ENCODE measurements at regions not wholly inside any gene's neighbourhood (a gene's known extent, or its start where the extent isn't known, plus 50 kb on each side); places are given as distances from the start of the nearest gene placed in this dataset.
"Not testable (repeated sequence)": the region's sequence is repeated elsewhere in the genome, so short reads cannot be mapped to it uniquely, and the experiment has no call there.

DNA sequence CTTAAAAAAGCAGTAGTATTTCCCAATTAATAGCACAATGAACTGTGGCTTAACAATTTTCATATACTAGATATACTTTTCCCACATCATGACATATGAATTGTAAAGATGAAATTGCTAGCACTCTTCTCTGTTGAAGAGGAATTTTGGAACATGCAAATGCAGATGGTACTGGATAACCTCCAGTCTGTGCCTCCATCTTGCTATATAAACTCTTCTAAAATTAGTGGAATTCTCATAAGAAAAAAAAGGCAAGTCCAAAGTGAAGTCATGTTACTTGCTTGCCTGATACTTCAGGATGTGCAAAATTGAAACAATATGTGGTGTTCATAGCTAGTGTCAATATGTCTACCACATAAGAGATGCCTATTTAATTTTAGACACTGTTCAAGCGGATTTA lies 570.2 kb upstream of the POM121L12 start:
- no peak for DNase-seq

DNA sequence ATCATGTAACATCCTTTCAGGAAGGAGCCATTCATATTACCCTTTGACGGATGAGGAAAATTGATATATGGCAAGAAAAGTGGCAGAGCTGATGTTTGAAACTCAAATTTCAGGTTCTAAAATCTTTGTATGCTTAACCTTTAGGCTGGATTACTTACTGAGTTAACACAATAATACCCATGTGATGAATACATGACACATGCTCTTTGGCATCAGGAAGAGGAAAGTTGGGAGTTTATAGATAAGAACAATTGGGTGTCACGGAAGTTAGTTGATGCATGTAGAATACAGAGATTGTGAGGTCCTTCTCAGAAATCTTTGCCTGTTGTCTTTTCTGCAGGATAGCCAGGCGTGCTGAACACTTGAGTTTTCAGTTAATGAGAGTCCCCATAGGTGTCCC lies 572.1 kb upstream of the POM121L12 start:
- no peak for DNase-seq

DNA sequence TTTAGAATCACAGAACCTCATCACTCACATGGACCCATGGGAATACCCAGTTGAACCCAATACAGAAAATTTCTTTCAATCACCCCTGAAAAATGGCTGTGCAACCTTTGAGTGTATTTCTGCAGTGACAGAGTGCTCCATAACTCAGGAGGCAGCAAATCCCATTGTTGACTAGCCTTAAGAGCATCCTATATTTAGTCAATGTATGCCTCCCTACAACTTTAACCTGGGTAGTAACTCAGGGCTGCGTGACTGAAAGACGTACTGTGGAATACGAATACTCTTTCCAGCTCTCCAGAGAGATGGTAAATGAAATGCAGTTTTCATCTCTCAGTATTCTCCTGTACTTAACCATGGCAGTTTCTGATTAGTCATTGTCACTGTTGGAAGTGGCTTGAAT lies 573.0 kb upstream of the POM121L12 start:
- DNase-seq: no peak

DNA sequence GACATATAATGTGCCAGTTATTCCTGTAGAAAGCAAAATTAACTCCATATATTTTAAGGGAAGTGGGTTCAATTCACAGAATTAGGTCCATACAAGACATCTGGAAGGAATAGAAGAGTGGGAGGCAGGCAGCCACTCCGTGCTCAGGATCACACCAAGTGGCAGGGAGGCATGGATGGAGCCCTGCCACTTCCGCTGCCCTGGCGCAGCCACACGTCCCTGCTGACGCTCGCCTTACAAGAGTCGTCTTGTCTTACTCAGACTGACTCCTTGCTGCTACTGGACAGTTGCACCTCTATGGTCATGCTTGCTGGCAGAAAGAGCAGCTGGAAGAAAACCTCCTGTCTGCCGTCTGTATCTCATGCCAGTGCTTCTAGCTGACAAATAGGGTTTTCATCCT lies 579.9 kb upstream of the POM121L12 start:
- no peak for DNase-seq

DNA sequence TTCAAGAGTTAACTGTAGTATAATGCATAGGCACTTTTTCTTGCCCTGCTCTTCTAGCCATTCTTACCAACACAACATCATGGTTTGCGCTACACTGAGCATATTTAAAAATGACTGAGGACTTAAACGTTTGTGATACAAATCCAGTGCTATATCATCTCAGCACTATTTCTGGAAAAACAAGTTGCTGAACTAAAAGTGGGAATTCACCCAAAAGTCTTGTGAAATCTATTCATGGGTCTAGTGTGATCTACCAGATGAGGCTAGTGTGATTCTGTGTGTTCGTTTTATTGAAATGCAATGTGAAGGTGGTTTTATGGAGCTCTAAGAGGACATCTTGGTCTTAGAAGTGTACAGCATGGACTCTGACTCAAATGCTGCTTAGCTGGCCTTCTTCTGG lies 584.6 kb upstream of the POM121L12 start:
- no peak for DNase-seq

DNA sequence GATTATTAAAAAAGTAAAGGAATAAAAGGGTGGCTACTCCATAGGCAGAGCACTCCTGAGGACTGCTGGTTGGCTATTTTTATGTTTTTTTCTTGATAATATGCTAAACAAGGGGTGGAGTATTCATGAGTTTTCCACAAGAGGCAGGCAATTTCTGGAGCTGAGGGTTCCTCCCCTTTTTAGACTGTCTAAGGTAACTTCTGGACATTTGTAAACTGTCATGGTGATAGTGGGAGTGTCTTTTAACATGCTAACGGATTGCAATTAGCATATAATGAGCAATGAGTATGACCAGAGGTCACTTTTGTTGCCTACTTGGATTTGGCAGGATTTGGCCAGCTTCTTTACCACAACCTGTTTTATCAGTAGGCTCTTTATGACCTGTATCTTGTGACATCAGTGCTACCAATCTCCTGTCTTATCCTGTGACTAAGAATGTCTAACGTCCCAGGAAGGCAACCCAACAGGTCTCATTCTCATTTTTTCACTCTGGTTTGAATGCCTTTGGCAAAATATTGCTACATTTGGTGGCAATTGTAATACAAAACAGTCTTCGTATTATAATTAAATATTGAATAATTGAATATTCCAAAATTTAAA lies 587.8 kb upstream of the POM121L12 start:
- no peak for DNase-seq

DNA sequence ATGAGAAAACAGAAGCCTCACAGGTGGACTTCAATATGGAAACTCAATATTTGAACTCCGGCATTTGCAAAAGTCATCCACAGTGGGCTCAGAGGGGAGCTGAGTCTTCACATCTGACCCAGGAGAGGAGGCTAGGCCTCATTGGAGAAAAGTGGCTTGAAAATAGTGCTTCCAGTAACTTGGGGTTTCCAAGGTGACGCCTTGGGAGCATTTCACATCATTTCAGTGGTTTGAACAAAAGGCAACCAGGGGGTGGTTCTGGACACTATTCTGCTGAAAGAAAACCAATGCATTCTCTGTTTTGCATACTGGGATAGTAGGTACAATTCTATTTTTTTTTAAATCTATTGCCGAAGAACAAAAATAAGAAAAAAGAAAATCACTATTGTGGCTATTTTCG lies 599.2 kb upstream of the POM121L12 start:
- no peak for DNase-seq

DNA sequence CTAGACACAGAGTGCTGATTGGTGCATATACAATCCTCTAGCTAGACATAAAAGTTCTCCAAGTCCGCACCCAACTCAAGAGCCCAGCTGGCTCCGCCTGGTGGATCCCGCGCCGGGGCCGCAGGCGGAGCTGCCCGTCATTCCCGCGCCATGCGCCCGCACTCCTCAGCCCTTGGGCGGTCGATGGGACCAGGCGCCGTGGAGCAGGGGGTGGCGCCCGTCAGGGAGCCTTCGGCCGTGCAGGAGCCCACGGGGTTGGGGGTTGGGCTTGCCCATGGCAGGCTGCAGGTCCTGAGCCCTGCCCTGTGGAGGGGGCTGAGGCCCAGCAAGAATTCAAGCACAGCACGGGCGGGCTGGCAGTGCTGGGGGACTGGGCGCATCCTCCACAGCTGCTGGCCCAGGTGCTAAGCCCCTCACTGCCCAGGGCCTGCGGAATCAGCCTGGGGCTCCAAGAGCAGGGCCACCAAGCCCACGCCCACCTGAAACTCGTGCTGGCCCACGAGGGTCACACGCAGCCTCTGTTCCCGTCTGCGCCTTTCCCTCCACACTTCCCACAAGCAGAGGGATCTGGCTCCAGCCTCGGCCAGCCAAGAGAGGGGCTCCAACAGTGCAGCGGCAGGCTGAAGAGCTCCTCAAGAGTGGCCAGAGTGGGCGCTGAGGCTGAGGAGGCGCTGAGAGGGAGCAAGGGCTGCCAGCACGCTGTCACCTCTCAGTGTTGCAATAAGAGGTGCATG lies 604.2 kb upstream of the POM121L12 start:
- DNase-seq: no peak

DNA sequence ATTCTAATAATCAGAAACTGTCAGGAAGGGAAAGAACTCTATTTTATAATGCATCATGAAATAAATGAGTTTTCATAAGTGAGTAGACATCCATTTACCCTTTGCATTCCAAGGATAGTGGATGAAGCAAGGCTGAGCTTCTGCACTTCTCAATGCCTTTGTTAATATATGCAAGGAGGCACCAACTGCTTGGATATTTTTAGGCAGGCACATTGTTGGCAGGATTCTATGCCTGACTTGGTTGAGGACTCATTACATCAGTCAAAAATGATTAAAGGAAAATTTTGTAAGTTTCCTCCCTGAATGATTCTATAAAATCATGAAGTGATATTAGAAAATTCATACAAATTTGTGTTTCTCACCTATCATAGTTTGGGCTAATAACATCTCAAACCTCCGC lies 612.2 kb upstream of the POM121L12 start:
- no peak for DNase-seq

DNA sequence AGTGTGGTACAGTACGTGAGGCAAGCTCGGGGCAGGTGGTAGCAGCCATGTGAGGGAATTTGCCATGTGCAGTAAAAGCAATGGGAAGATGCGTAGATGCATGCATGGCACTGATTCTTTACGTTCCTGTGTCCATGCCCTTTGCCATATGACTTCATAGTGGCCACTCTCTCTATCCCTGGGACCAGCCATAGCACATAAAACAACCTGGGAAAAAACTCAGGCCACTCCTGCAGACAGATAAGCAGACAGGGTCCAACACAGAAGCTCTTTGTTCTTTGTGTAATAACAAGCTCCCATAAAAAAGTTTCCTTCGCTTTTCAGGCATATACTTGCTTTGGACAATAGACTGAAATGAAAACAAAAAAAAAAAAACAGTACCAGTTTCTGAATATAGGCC lies 622.4 kb upstream of the POM121L12 start:
- DNase-seq: no peak

DNA sequence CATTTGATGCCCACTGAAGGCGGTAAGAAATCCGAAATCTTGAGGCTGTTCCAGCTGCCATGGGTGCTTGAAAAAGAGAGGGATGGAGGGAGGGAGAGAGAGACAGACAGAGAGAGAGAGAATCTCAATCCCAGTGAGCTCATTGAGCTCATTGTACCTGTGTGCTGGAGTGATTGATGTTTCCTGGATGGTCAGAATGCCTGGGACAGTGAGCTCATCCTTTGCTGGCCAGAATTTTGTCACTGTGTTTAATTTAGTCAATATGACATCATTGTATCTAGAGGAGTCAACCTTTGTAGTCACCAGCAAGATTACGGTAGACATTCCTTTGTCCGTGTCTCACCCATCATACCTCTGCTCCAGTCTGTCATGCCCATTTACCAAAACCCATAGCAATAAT lies 625.4 kb upstream of the POM121L12 start:
- DNase-seq: no peak

DNA sequence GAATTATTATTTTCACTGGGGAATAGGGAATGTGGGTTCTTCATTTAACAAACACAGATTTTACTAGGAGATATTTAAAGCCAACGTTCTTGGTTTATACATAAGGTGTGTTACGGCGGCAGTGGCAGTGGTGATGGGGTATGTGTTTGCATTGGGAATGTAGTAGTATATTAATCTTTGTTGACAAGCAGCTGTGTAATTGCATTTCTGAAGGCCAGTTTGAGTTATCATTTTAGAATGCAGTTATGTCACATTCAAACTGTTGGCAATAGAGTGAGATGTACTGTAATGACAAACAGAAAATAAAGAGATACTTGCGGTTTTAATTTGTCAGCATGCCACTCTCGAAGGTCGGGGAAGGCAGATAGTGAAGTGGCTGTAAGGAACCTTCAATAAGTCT lies 628.6 kb upstream of the POM121L12 start:
- DNase-seq: no peak

DNA sequence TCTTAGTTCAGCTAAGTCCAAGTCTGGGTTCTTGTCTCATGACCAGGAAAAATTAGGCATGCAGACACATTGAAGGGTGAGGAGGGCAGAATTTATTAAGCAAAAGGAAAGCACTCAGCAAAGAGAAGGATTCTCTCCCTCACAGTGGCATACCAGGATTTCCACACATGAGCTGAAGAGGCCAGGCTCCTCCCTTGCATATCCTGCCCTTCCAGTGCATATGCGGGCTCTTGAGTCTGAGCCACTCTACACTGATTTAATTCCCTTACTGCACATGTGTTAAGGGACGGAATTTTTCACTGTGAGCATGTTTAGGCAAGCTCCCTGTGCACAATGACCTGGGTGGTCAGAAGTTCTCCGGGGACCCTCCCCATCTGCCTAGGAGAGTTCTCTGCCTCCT lies 652.7 kb upstream of the POM121L12 start:
- no peak for DNase-seq

DNA sequence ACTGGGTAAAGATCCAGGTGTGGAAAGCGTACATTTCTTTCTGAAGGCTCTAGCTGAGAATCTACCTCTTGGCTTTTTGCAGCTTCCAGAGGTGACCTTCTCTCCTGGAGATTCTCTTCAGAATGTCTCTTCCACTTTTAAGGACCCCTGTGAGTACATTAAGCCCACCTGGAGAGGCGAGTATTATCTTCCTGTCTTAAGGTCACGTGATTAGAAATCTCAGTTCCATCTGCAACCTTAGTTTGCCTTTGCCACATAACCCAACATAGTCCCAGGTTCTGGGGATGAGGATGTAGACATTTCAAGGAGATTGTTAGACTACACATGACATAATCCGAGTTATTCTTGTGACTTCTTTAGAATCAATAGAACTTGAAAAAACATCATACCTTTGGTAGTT lies 665.5 kb upstream of the POM121L12 start:
- no peak for DNase-seq

DNA sequence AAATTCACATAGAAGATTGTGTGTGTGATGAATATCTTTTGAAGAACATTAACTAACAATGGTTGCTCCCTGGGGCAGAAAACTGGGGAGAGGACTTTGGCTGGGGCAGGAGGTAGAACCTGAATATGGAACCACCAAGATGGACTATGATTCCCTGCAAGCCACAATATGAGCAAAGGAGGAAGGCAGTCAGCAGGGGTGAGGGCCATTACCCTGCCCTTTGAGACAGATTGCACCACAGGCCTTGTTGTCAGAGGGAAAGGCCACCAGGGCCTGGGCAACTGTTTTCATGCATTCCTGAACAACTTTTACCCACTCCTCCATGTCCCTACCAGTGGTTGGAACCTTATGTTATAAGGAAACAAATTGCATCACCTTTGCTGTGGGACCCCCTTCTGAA lies 670.1 kb upstream of the POM121L12 start:
- DNase-seq: no peak

DNA sequence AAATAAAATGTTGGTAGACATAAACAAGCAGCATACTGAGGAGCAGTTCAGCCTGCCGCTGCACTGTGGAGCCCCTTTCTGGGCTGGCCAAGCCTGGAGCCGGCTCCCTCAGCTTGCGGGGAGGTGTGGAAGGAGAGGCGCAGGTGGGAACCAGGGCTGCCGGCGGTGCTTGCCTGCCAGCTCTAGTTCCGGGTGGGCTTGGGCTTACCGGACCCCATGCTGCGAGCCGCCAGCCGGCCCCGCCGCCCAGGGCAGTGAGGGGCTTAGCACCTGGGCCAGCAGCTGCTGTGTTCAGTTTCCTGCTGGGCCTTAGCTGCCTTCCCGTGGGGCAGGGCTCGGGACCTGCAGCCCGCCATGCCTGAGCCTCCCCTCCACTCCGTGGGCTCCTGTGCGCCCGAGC lies 672.9 kb upstream of the POM121L12 start:
- DNase-seq: no peak

DNA sequence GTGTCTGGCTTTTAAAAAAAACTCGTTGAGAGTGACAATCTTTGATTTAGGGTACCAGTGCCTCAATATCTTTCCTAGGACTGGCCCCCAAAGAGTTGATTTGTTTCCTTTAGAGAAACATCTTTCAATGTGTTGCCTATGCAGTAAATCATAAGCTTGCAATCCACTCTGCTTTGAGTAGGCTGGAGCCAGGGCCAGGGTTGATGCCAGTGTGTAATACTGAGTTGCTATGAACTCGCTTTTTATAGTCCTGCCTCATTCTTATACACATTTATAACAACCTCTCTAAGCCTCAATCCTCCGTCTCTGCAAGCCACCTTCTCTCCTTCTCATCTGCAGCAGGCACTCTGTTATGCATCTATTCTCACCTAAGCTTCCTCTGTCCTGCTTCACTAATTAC lies 674.9 kb upstream of the POM121L12 start:
- DNase-seq: no peak

DNA sequence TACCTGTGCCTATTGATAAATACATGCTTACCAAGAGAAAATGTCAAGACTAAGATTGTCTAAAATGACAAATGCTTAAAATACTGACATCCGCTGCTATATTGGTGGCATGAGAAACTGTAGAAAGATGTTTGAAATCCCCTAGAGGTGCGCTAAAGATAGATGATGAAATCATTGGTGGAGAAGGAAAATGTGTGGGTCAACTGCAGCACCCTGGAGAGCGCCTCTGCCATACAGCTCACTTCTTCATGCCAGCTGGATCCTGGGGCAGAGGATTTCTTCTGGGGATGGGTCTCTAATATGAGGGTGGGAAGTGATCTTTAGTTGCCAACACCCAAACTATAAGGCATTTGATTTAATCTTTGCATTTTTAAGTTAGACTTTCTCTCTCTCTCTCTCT lies 680.4 kb upstream of the POM121L12 start:
- no peak for DNase-seq

DNA sequence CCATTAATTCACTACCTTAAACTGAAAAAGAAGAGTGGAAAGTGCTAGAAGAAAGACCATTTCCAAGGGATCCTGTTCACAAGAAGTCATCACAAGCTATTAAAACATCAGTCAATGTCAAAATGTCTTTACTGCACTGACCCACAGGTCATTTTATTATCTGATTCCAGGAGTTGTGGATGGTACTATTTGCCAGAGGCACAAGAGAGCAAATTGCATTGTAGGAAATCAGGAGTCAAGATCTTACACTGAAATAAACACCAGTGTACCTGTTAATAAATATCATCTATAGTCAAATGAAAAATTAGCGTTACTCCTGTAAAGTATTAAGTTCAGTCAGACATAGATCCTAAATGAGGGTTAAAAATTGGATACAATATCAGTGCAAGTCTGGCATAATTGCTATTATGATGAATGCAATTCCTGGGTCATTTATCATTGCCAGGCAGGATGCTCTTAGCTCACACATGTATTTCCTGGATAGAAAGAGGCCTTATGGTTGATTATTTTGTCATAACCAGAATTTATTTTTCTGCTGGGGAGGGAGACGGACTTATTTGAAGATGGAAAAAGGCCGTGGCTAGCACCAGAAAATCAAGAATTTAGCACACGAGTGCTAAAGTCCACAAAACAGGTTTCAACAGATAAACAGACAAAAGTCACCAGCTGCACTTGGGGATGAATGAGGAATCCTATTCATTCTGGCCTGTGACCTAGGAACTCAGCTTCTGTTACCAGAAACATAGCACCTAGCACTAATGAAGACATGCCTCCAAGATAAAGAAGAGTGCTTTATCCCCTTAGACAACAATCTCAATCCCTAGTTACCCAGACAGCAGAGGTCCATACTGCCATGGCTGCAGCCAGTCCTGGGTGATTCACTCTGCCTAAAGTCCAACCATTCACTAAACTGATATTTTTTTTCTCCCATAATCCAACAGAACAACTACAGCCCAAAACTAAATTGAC lies 683.1 kb upstream of the POM121L12 start:
- DNase-seq: no peak

DNA sequence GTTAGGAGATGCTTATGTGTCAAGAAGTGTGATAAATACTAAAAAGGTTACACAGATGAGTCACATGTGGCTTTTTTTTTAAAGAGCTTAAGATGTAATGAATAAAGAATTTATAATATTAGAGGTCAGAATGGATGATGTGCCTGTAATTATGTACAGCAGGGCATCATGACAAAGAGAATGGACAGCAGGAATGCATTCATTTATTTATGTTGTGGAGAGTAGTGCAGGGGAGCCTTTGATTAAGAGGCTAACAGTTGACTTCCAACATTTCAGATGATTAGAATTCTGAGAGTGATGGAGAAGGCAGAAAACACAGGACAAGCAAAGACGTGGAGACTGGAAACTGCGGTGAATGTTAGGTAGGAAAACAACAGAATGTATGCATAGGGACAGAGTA lies 691.4 kb upstream of the POM121L12 start:
- no peak for DNase-seq

DNA sequence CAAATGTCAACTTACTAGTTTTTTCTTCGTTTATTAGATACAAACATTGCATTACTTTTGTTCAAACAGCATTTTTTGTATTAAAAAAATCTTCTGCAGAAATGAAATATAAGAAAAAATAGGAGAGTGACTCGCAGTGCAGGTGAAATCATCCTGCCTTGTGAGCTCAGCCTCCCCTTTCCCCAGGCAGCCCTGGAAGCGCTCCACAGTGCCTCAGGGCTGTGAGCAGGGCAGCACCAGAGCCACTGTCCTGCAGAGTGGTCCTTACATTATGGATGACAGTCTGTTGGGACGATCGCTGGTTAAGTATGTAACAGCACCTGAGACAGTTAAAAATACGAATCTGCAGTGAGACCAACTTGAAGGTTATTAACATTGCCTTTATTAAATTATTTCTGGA lies 695.4 kb upstream of the POM121L12 start:
- no peak for DNase-seq

DNA sequence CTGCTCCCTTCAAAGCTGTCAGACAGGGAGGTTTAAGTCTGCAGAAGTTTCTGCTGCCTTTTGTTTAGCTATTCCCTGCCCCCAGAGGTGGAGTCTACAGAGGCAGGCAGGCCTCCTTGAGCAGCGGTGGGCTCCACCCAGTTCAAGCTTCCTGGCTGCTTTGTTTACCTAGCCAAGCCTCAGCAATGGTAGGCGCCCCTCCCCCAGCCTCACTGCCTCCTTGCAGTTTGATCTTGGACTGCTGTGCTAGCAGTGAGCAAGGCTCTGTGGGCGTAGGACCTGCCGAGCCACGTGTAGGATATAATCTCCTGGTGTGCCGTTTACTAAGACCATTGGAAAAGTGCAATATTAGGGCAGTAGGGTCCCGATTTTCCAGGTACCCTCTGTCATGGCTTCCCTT lies 707.1 kb upstream of the POM121L12 start:
- DNase-seq: not testable (repeated sequence)

DNA sequence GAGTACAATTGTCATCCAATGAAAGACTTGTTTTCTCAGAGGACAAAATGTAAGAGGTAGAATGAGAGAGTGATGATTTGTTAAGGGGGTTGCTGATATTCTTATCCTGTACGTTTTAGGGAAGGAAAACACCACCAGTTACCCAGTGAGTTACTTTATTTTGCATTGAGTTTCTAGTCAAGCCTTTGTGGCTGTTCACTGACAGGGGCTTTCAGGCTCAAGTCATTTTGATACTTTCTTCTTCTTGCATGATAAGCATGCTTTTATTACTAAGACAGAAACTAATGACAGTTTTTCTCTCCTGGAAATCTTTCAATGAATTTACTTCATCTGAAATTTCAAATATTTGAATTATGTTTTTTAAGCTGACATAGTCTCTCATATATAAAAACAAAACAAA lies 710.2 kb upstream of the POM121L12 start:
- DNase-seq: no peak

DNA sequence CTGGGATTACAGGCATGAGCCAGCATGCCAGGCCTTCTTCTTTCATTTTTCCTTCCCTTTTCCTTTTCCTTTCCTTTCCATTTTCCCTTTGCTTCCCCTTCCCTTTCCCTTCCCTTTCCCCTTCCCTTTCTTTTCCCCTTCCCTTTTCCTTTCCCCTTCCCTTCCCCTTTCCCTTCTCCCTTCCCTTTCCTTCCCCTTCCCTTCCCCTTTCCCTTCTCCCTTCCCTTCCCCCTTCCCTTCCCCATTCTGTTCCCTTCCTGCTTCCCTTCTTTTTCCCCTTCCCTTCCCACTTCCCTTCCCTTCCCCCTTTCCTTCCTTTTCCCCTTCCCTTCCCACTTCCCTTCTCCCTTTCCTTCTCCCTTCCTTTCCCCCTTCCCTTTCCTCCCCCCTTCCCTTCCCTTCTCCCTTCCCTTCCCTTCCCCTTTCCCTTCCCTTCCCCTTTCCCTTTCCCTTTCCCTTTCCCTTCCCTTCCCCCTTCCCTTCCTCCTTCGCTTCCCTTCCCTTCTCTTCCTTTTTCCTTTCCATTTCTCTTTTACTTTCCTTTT lies 712.2 kb upstream of the POM121L12 start:
- DNase-seq: no peak
